ENCODE measurements at regions not wholly inside any gene's neighbourhood (a gene's known extent, or its start where the extent isn't known, plus 50 kb on each side); places are given as distances from the start of the nearest gene placed in this dataset.

DNA sequence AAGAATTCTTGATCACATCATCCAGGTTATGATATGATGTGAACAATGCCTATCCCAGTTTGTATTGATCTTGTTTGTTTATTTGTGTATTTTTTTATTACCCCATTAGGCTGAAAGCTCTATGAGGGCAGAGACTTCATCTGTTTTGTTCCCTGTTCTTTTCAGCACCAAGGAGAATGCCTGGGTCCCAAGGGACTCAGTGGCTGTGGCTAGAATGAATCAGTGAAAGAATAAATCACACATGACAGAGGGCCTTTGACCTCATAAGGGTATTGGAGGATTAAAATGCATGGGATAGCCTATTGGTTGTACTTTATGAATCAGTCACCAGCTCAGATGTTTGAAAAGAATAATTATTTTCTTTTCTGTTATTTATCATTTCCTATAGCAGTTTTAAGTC lies 292.2 kb downstream of the GAS1 start:
- TF ChIP-seq, protein P1, sequence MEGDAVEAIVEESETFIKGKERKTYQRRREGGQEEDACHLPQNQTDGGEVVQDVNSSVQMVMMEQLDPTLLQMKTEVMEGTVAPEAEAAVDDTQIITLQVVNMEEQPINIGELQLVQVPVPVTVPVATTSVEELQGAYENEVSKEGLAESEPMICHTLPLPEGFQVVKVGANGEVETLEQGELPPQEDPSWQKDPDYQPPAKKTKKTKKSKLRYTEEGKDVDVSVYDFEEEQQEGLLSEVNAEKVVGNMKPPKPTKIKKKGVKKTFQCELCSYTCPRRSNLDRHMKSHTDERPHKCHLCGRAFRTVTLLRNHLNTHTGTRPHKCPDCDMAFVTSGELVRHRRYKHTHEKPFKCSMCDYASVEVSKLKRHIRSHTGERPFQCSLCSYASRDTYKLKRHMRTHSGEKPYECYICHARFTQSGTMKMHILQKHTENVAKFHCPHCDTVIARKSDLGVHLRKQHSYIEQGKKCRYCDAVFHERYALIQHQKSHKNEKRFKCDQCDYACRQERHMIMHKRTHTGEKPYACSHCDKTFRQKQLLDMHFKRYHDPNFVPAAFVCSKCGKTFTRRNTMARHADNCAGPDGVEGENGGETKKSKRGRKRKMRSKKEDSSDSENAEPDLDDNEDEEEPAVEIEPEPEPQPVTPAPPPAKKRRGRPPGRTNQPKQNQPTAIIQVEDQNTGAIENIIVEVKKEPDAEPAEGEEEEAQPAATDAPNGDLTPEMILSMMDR (IDR thresholded peaks at IDR 0.05; ENCODE audit: poor library complexity) = no peak
- no peak for TF ChIP-seq EZH2phosphoT487 (IDR thresholded peaks at IDR 0.05; ENCODE audit: low read depth, severe bottlenecking, unreplicated experiment)

Measured in hepatocyte (in vitro differentiated cells).